ACHN (cell line): ENCODE measurements at regions not wholly inside any gene's neighbourhood (a gene's known extent, or its start where the extent isn't known, plus 50 kb on each side); places are given as distances from the start of the nearest gene placed in this dataset.
A peak's percentile ranks its signal among the peaks of the same experiment; 100 is the strongest.
"Not testable (repeated sequence)": the region's sequence is repeated elsewhere in the genome, so short reads cannot be mapped to it uniquely, and the experiment has no call there.

Experiments used
- DNase-seq: peaks from one replicate; pipeline ENCODE4 v3.0.0-alpha.2; 2015
- in situ Hi-C: cut with HindIII; loops from 2 replicates; pipeline ENCODE4 v1.10.0; 2017; ENCODE audit warnings: low sequenced_read_pairs, low pct_ligation_motif_present, low pct_unique_long_range_greater_than_20kb

DNA sequence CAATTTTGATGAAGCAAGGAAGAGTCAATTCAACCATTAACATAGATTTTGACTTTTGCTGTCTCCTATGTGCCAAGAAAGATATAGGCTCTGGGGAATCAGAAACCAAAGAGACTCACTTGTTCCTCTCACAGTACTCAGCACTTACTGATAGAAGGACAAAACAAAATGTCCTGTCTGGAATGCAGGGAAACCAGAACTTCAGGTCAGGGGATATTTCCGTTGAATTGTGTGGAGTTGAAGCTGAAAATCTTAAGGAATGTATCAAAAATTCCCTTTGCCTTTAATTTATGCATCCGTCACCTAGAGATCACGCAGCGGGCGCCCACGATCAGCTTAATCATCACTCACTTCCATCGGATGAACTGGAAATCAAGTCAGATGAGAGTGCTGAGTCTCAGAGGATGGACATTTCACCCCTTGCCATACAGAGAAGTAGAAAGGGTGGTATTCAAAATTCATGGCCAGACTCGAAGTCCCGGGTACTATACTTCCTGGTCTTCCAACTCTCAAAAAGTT lies 63.2 kb upstream of the ALDH3B2 start:
- in situ Hi-C loops, DNase-seq: not testable (repeated sequence)

DNA sequence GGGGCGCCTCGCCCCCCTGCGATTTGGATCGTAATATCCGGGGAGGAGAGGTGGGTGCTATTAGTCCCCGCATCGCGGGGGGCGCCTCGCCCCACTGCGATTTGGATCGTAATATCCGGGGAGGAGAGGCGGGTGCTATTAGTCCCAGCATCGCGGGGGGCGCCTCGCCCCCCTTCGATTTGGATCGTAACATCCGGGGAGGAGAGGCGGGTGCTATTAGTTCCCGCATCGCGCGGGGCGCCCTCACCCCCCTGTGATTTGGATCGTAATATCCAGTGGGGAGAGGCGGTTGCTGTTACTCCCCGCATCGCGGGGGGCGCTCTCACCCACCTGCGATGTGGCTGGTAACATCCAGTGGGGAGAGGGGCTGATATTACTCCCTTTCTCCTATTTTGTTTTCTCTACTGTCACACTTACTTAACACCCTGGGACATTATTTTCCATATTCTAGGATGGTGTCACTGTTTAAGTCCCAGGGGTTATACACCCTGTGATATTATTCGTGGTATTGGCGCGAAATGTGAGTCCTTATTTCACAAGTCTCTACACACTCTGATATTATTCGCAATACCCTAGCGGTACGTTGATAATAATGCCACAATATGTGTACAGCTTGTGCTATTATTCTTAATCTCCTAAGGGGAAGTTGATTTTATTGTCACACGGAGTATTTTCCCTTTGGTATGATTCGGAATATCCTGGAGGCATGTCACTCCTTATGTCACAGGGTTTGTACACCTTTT lies 57.8 kb upstream of the ALDH3B2 start:
- in situ Hi-C loops: no loop called here
- peak; percentile 33 for DNase-seq

DNA sequence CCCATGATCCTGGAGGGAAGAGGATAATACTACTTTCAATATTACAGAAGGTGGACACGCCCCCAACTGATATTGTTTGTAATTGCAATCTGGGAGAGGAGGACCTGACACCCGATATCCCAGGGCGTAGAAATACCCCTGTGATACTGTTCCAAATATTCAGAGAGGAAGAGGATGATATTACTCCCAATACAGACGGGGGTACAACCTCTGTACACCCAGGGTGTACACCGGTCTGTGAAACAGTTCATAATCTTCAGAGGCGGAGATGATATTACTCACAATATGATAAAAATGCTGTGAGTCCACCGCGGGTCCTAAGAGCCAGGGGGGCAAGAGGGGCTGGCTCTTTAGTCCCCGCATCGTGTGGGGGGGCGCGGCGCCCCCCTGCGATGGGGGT lies 57.2 kb upstream of the ALDH3B2 start:
- no peak for DNase-seq
- in situ Hi-C loops: no loop called here

DNA sequence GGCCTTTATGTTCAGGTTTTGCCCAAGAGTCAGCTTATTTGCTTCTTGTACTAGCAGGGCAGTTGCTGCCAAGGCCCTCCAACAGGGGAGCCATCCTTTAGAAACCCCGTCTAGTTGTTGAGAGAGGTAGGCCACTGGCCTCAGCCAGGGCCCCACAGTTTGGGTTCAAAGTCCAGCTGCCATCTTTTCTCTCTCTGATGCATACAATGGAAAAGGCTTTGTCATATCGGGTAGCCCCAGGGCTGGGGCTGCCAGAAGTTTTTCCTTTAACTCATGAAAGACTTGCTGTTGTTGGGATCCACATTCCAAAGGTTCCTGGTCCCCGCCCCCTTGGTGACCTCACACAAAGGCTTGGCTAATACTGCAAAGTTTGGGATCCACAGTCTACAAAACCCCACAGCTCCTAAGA lies 53.7 kb upstream of the ALDH3B2 start:
- DNase-seq, in situ Hi-C loops: not testable (repeated sequence)

DNA sequence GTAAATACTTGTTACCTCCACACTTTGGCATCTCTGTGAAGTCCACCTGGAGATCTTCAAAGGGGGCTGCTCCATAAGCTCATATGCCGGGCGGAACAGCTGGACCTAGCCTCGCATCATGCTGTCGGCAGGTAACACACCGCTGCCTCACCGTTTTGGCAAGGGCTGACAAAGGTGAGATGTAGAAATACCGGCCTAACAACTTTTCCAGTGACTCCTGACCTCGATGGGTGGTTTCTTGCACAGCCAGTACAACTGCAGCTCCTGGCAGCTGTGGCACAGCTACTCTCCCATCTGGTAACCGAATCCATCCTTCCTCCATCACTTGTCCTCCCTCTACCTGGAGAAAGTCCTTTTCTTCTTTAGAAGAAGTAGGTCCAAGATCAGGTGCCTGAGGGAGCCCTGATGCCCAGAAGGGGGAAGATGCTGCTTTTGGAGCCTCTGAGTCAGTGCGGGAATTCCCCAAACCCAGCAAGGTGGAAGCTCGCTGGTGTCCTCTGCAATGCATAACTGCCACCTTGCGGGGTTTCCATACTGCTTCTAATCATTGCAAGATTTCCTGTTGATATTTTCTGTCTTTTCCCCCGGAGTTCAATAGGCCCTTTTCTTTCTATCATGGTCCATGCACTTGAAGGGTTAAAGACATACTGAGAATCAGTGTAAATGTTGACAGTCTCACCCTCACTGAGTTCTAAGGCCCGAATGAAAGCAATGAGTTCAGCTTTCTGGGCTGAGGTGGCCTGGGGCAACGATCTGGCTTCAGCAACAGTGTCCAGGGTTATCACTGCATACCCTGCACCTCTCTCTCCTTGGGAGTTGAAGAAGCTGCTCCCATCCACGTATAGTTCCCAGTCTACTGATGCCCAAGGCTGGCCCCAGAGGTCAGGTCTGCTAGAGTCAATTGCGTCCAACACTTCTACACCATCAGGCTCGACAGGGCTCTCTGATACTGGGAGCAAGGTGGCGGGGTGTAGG lies 52.9 kb upstream of the ALDH3B2 start:
- in situ Hi-C loops, DNase-seq: not testable (repeated sequence)
